ENCODE measurements at regions not wholly inside any gene's neighbourhood (a gene's known extent, or its start where the extent isn't known, plus 50 kb on each side); places are given as distances from the start of the nearest gene placed in this dataset.
"Not testable (repeated sequence)": the region's sequence is repeated elsewhere in the genome, so short reads cannot be mapped to it uniquely, and the experiment has no call there.

- TF ChIP-seq, protein P1, sequence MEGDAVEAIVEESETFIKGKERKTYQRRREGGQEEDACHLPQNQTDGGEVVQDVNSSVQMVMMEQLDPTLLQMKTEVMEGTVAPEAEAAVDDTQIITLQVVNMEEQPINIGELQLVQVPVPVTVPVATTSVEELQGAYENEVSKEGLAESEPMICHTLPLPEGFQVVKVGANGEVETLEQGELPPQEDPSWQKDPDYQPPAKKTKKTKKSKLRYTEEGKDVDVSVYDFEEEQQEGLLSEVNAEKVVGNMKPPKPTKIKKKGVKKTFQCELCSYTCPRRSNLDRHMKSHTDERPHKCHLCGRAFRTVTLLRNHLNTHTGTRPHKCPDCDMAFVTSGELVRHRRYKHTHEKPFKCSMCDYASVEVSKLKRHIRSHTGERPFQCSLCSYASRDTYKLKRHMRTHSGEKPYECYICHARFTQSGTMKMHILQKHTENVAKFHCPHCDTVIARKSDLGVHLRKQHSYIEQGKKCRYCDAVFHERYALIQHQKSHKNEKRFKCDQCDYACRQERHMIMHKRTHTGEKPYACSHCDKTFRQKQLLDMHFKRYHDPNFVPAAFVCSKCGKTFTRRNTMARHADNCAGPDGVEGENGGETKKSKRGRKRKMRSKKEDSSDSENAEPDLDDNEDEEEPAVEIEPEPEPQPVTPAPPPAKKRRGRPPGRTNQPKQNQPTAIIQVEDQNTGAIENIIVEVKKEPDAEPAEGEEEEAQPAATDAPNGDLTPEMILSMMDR (optimal IDR thresholded peaks at IDR 0.05 in 1 of 3, IDR thresholded peaks at IDR 0.05 in 1 of 3, conservative IDR thresholded peaks at IDR 0.05 in 1 of 3; ENCODE audit: extremely low read depth in 1 of 3, insufficient read depth in 2 of 3, low read length in 3 of 3) = no peak
- TF ChIP-seq EZH2 (IDR thresholded peaks at IDR 0.05; ENCODE audit: low read length) = no peak
- H3K9me3 ChIP-seq (ENCODE audit: control insufficient read depth, low read depth, low read length) = no peaks in the 10 kb centered on the region
Measured at GRCh38 chr5:158494541-158494940, 605.2 kb downstream of the EBF1 start.

GRCh38 chr5:158494044-158494443 lies 605.7 kb downstream of the EBF1 start:
- H3K4me1 ChIP-seq (ENCODE audit: control insufficient read depth, extremely low read depth, insufficient read depth, low read length); H3K27me3 ChIP-seq (ENCODE audit: control insufficient read depth, extremely low read depth, insufficient read depth, low read length); DNase-seq (ENCODE audit: low read depth, low spot score); H3K9me3 ChIP-seq (ENCODE audit: control insufficient read depth, low read depth, low read length); H3K79me2 ChIP-seq (ENCODE audit: control insufficient read depth, insufficient read depth, low read length); dilution Hi-C loops (cut with MboI; ENCODE audit: extremely low pct_ligation_motif_present, low sequenced_read_pairs); H3K9me1 ChIP-seq (ENCODE audit: control insufficient read depth, extremely low read depth, insufficient read depth, low read length); H3K27ac ChIP-seq (ENCODE audit: control insufficient read depth, insufficient read depth, low read length); H3K36me3 ChIP-seq (ENCODE audit: control insufficient read depth in 2 of 2, extremely low read depth in 1 of 2, insufficient read depth in 2 of 2, low read length in 2 of 2); FAIRE-seq; H2AFZ ChIP-seq (ENCODE audit: control insufficient read depth, low read length); H3K4me3 ChIP-seq (ENCODE audit: control insufficient read depth in 2 of 3, extremely low read depth in 1 of 3, insufficient read depth in 2 of 3, low read depth in 1 of 3, low read length in 3 of 3); H4K20me1 ChIP-seq (ENCODE audit: control insufficient read depth, extremely low read depth, insufficient read depth, low read length); H3K4me2 ChIP-seq (ENCODE audit: control insufficient read depth, extremely low read depth, insufficient read depth, low read depth, low read length); H3K9ac ChIP-seq (ENCODE audit: control insufficient read depth, extremely low read depth, insufficient read depth, low read length): not testable (repeated sequence)

More at GRCh38 chr5:158494541-158494940, 605.2 kb downstream of the EBF1 start:
- no peaks in the 10 kb centered on the region for H4K20me1 ChIP-seq (ENCODE audit: control insufficient read depth, extremely low read depth, insufficient read depth, low read length)
- dilution Hi-C loops (cut with MboI; ENCODE audit: extremely low pct_ligation_motif_present, low sequenced_read_pairs) = no loop called here
- H3K9me1 ChIP-seq (ENCODE audit: control insufficient read depth, extremely low read depth, insufficient read depth, low read length) = no peaks in the 10 kb centered on the region
- no peak for DNase-seq (ENCODE audit: low read depth, low spot score)
- no peak for FAIRE-seq
- H3K4me1 ChIP-seq (ENCODE audit: control insufficient read depth, extremely low read depth, insufficient read depth, low read length) = no peaks in the 10 kb centered on the region
- H3K27ac ChIP-seq (ENCODE audit: control insufficient read depth, insufficient read depth, low read length) = no peak overlapping the region
- H3K4me3 ChIP-seq (ENCODE audit: control insufficient read depth in 2 of 3, extremely low read depth in 1 of 3, insufficient read depth in 2 of 3, low read depth in 1 of 3, low read length in 3 of 3) = no peak overlapping the region
- no peak overlapping the region for H3K9ac ChIP-seq (ENCODE audit: control insufficient read depth, extremely low read depth, insufficient read depth, low read length)
- no peaks in the 10 kb centered on the region for H3K27me3 ChIP-seq (ENCODE audit: control insufficient read depth, extremely low read depth, insufficient read depth, low read length)
- H3K36me3 ChIP-seq (ENCODE audit: control insufficient read depth in 2 of 2, extremely low read depth in 1 of 2, insufficient read depth in 2 of 2, low read length in 2 of 2) = no peaks in the 10 kb centered on the region
- no peak overlapping the region for H2AFZ ChIP-seq (ENCODE audit: control insufficient read depth, low read length)
- no peaks in the 10 kb centered on the region for H3K79me2 ChIP-seq (ENCODE audit: control insufficient read depth, insufficient read depth, low read length)
- no peak overlapping the region for H3K4me2 ChIP-seq (ENCODE audit: control insufficient read depth, extremely low read depth, insufficient read depth, low read depth, low read length)

DNA sequence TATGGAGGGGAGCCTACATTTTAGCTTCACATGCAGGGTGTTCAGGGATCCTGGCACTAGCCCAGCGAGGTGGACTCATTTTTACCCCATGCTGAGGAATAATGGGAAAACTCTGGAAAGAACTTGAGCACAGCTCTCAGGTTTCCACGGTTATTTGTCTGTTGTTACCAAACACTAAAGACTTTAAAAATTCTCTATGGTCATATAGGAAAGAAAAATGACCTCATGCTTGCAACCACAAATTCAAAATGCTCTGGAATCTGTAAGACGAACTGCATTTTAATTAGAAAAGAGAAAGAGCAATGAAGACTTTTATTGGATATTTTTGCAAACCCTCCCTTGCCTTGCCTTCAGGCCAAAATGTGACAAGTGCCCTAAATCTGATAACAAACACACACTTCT lies 606.9 kb downstream of the EBF1 start:
- no peaks in the 10 kb centered on the region for H3K9me1 ChIP-seq (ENCODE audit: control insufficient read depth, extremely low read depth, insufficient read depth, low read length)
- H3K4me1 ChIP-seq (ENCODE audit: control insufficient read depth, extremely low read depth, insufficient read depth, low read length) = no peaks in the 10 kb centered on the region
- H3K4me2 ChIP-seq (ENCODE audit: control insufficient read depth, extremely low read depth, insufficient read depth, low read depth, low read length) = no peak overlapping the region
- no peak overlapping the region for H3K27ac ChIP-seq (ENCODE audit: control insufficient read depth, insufficient read depth, low read length)
- DNase-seq (ENCODE audit: low read depth, low spot score) (no peak), FAIRE-seq (no peak)
- H4K20me1 ChIP-seq (ENCODE audit: control insufficient read depth, extremely low read depth, insufficient read depth, low read length) = no peaks in the 10 kb centered on the region
- dilution Hi-C loops (cut with MboI; ENCODE audit: extremely low pct_ligation_motif_present, low sequenced_read_pairs) = no loop called here
- no peaks in the 10 kb centered on the region for H3K79me2 ChIP-seq (ENCODE audit: control insufficient read depth, insufficient read depth, low read length)
- TF ChIP-seq EZH2 (IDR thresholded peaks at IDR 0.05; ENCODE audit: low read length) = no peak
- TF ChIP-seq, protein P1 (optimal IDR thresholded peaks at IDR 0.05 in 1 of 3, IDR thresholded peaks at IDR 0.05 in 1 of 3, conservative IDR thresholded peaks at IDR 0.05 in 1 of 3; ENCODE audit: extremely low read depth in 1 of 3, insufficient read depth in 2 of 3, low read length in 3 of 3) = no peak
- no peaks in the 10 kb centered on the region for H3K36me3 ChIP-seq (ENCODE audit: control insufficient read depth in 2 of 2, extremely low read depth in 1 of 2, insufficient read depth in 2 of 2, low read length in 2 of 2)
- no peak overlapping the region for H2AFZ ChIP-seq (ENCODE audit: control insufficient read depth, low read length)
- no peak overlapping the region for H3K4me3 ChIP-seq (ENCODE audit: control insufficient read depth in 2 of 3, extremely low read depth in 1 of 3, insufficient read depth in 2 of 3, low read depth in 1 of 3, low read length in 3 of 3)
- H3K27me3 ChIP-seq (ENCODE audit: control insufficient read depth, extremely low read depth, insufficient read depth, low read length) = no peaks in the 10 kb centered on the region
- H3K9ac ChIP-seq (ENCODE audit: control insufficient read depth, extremely low read depth, insufficient read depth, low read length) = no peak overlapping the region
- H3K9me3 ChIP-seq (ENCODE audit: control insufficient read depth, low read depth, low read length) = no peaks in the 10 kb centered on the region

Data from keratinocyte (primary cell).